ENCODE measurements at regions not wholly inside any gene's neighbourhood (a gene's known extent, or its start where the extent isn't known, plus 50 kb on each side); places are given as distances from the start of the nearest gene placed in this dataset.

DNA sequence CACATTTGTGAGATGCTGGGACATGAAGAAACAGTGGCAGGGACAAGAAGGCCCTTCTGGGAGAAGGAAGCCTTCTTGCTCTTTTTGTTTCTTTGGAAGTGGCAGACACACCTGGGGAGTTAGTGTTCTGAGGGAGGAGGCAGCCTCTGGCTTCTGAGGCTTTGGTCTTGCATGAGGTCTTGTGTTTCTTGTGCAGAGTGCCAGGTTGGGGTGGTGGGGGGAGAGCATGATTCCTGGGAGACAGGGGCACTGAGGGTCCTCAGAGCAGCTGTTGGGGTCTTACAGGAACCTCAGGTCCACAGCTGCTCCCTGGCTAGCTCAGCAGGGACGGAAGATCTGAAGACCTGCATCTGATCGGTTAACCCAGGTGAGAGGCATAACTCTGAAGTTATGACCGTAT lies 167.5 kb upstream of the ZNF536 start:
- no peak for ATAC-seq (ENCODE audit: low read depth)
- WGBS, 2 experiments (ENCODE audit: extremely low coverage in 2 of 2, insufficient read length in 1 of 2): no CpG with 5 or more reads among the region's 3 CpGs
- Histone ChIP-seq H3K14ac (replicated peaks; ENCODE audit: low read depth, low read length) (no peak overlapping the region), H3K4me1 (ENCODE audit: control insufficient read depth, insufficient read depth, low read length) (no peaks in the 10 kb centered on the region), H2AK5ac (ENCODE audit: low read depth, low read length) (no peak overlapping the region), H3K4me3 (ENCODE audit: insufficient read depth, low read depth, low read length) (no peak overlapping the region), H4K20me1 (ENCODE audit: insufficient read depth, low read length) (no peaks in the 10 kb centered on the region), H3K36me3 (ENCODE audit: control insufficient read depth, insufficient read depth, low read length) (no peaks in the 10 kb centered on the region), H4K8ac (ENCODE audit: low read depth in 2 of 2, low read length in 2 of 2) (no peak overlapping the region), H2AFZ (replicated peaks; ENCODE audit: low read length, poor library complexity) (no peak overlapping the region), H3K56ac (ENCODE audit: extremely low read depth, insufficient read depth, low read length) (no peak overlapping the region), H2BK5ac (ENCODE audit: low read depth, low read length, poor library complexity, severe bottlenecking) (no peak overlapping the region), H3K9ac (ENCODE audit: low read depth, low read length) (no peak overlapping the region), H4K5ac (ENCODE audit: low read depth, low read length) (no peak overlapping the region), H3K18ac (ENCODE audit: low read depth, low read length) (no peak overlapping the region), H3K4me2 (ENCODE audit: low read depth, low read length) (no peak overlapping the region), H3K9me3 (ENCODE audit: control insufficient read depth, insufficient read depth, low read length) (peaks cover 20% of the 10 kb centered on the region), H2BK20ac (ENCODE audit: low read depth, low read length) (no peak overlapping the region), H3K79me1 (ENCODE audit: low read depth in 1 of 2, low read length in 2 of 2) (no peaks in the 10 kb centered on the region), H2BK120ac (ENCODE audit: low read depth, low read length) (no peak overlapping the region), H3K23ac (ENCODE audit: low read depth, low read length) (no peak overlapping the region), H4K91ac (ENCODE audit: insufficient read depth, low read depth, low read length) (no peak overlapping the region), H2AK9ac (replicated peaks; ENCODE audit: low read depth, low read length, poor library complexity) (no peak overlapping the region), H3K4ac (ENCODE audit: low read depth, low read length) (no peak overlapping the region), H3K27ac (ENCODE audit: insufficient read depth, low read length) (no peak overlapping the region), H3K27me3 (ENCODE audit: control insufficient read depth, insufficient read depth, low read length) (no peaks in the 10 kb centered on the region), H2BK15ac (ENCODE audit: low read depth, low read length) (no peak overlapping the region), H3K9me1 (ENCODE audit: insufficient read depth, low read length) (no peaks in the 10 kb centered on the region)
- no TSS peak for BruUV-seq (replicated peaks)
- TF ChIP-seq RFX5 (IDR thresholded peaks at IDR 0.05; ENCODE audit: low read depth, low read length) (no peak), MAZ (IDR thresholded peaks at IDR 0.05; ENCODE audit: borderline replicate concordance, low read depth, low read length) (no peak), FOS (IDR thresholded peaks at IDR 0.05; ENCODE audit: low read depth, low read length) (no peak)
- TF ChIP-seq, protein P1, sequence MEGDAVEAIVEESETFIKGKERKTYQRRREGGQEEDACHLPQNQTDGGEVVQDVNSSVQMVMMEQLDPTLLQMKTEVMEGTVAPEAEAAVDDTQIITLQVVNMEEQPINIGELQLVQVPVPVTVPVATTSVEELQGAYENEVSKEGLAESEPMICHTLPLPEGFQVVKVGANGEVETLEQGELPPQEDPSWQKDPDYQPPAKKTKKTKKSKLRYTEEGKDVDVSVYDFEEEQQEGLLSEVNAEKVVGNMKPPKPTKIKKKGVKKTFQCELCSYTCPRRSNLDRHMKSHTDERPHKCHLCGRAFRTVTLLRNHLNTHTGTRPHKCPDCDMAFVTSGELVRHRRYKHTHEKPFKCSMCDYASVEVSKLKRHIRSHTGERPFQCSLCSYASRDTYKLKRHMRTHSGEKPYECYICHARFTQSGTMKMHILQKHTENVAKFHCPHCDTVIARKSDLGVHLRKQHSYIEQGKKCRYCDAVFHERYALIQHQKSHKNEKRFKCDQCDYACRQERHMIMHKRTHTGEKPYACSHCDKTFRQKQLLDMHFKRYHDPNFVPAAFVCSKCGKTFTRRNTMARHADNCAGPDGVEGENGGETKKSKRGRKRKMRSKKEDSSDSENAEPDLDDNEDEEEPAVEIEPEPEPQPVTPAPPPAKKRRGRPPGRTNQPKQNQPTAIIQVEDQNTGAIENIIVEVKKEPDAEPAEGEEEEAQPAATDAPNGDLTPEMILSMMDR (conservative IDR thresholded peaks at IDR 0.05; ENCODE audit: low read depth, low read length): no peak
- dilution Hi-C loops (cut with HindIII; ENCODE audit: low sequenced_read_pairs, unreplicated experiment): no loop called here
- intact Hi-C loops (cut with micrococcal nuclease): no loop called here
- POLR2A ChIA-PET (ENCODE audit: unreplicated experiment): no interaction called here
- CTCF ChIA-PET: no interaction called here
- in situ Hi-C loops (cut with MboI; ENCODE audit: low sequenced_read_pairs): no loop called here
- DNase-seq: no peak

Measured in IMR-90 (cell line).